GM19023 (cell line): ENCODE measurements at regions not wholly inside any gene's neighbourhood (a gene's known extent, or its start where the extent isn't known, plus 50 kb on each side); places are given as distances from the start of the nearest gene placed in this dataset.
A peak's percentile ranks its signal among the peaks of the same experiment; 100 is the strongest.

Experiments used
- ATAC-seq: cut with Tn5 transposase; IDR thresholded peaks from one replicate; pipeline ENCODE4 v1.9.1; 2021; ENCODE audit warnings: mild to moderate bottlenecking, moderate library complexity; ENCODE audit not compliant: unreplicated experiment

- ATAC-seq = no peak
Measured at GRCh38 chr3:177944228-177944661, 592.0 kb upstream of the KCNMB2 start.

- no peak for ATAC-seq
Measured at GRCh38 chr3:177946048-177946447, 590.2 kb upstream of the KCNMB2 start.

GRCh38 chr3:177946497-177946896 is 589.7 kb upstream of the KCNMB2 start:
- no peak for ATAC-seq

GRCh38 chr3:177946936-177947335 is 589.3 kb upstream of the KCNMB2 start:
- ATAC-seq = no peak

GRCh38 chr3:177947901-177948300 is 588.3 kb upstream of the KCNMB2 start:
- ATAC-seq = no peak

GRCh38 chr3:177948716-177949425 is 587.4 kb upstream of the KCNMB2 start:
- no peak for ATAC-seq

GRCh38 chr3:177959188-177959587 is 577.0 kb upstream of the KCNMB2 start:
- ATAC-seq = no peak

GRCh38 chr3:177960014-177960413 is 576.2 kb upstream of the KCNMB2 start:
- ATAC-seq = no peak

- no peak for ATAC-seq
Measured at GRCh38 chr3:177960722-177961121, 575.5 kb upstream of the KCNMB2 start.

- no peak for ATAC-seq
Measured at GRCh38 chr3:177961784-177962183, 574.5 kb upstream of the KCNMB2 start.

- ATAC-seq = no peak
Measured at GRCh38 chr3:177966493-177966892, 569.7 kb upstream of the KCNMB2 start.

- ATAC-seq = no peak
Measured at GRCh38 chr3:177968891-177969290, 567.3 kb upstream of the KCNMB2 start.

- peak; percentile 73 for ATAC-seq
Measured at GRCh38 chr3:177973241-177973840, 562.9 kb upstream of the KCNMB2 start.

GRCh38 chr3:177976241-177976640 is 560.0 kb upstream of the KCNMB2 start:
- ATAC-seq = no peak

GRCh38 chr3:177976866-177977265 is 559.4 kb upstream of the KCNMB2 start:
- no peak for ATAC-seq

- no peak for ATAC-seq
Measured at GRCh38 chr3:177977381-177978158, 558.7 kb upstream of the KCNMB2 start.

- ATAC-seq = no peak
Measured at GRCh38 chr3:177978946-177979345, 557.3 kb upstream of the KCNMB2 start.

- no peak for ATAC-seq
Measured at GRCh38 chr3:177979703-177980102, 556.5 kb upstream of the KCNMB2 start.

- ATAC-seq = no peak
Measured at GRCh38 chr3:177981576-177981975, 554.7 kb upstream of the KCNMB2 start.

- ATAC-seq = no peak
Measured at GRCh38 chr3:177982034-177982433, 554.2 kb upstream of the KCNMB2 start.

- ATAC-seq = no peak
Measured at GRCh38 chr3:177983320-177983719, 552.9 kb upstream of the KCNMB2 start.
